PC-9 (cell line): ENCODE measurements at regions not wholly inside any gene's neighbourhood (a gene's known extent, or its start where the extent isn't known, plus 50 kb on each side); places are given as distances from the start of the nearest gene placed in this dataset.

Experiments used
- BruUV-seq: library from RNA; stranded (reverse); fragments of 400-500 nt; replicated peaks from 2 replicates; lab custom pipeline; 2021; lab: Mats Ljungman, UMichigan
- CTCF ChIA-PET: fragments of 300-600 bp; sonication (Branson Sonifier 250); formaldehyde crosslinking; loops from one replicate; lab custom pipeline; 2022; ENCODE audit warnings: antibody characterized with exemption; lab: Charles Lee
- POLR2A ChIA-PET: fragments of 300-600 bp; sonication (Branson Sonifier 250); formaldehyde crosslinking; loops from one replicate; lab custom pipeline; 2022; ENCODE audit warnings: antibody characterized with exemption; ENCODE audit not compliant: unreplicated experiment; lab: Charles Lee
- DNase-seq, 2 experiments: peaks; one replicate each; pipeline versions ENCODE4 v3.0.0 to v3.0.0-alpha.2; 2015 to 2022; ENCODE audit warnings: mixed read lengths in 1 of 2
- H2AFZ ChIP-seq: fragments of 200-600 bp; sonication (generic); 2 replicates; pipeline ENCODE4 v1.8.1; 2017; ENCODE audit warnings: antibody characterized with exemption
- H3F3A ChIP-seq: fragments of 200-600 bp; sonication (generic); 2 replicates; pipeline ENCODE4 v1.8.1; 2017; ENCODE audit warnings: antibody characterized with exemption, mild to moderate bottlenecking, low read depth; ENCODE audit not compliant: insufficient read depth
- H3K27ac ChIP-seq: fragments of 200-600 bp; sonication (generic); 2 replicates; pipeline ENCODE4 v1.6.1; 2016; ENCODE audit warnings: mixed run types
- H3K27me3 ChIP-seq: fragments of 200-600 bp; sonication (generic); 2 replicates; pipeline ENCODE4 v1.6.1; 2016; ENCODE audit warnings: low read depth, mixed run types; ENCODE audit not compliant: insufficient read depth
- H3K36me3 ChIP-seq: fragments of 200-600 bp; sonication (generic); 2 replicates; pipeline ENCODE4 v1.6.1; 2016; ENCODE audit warnings: low read depth, mixed run types
- H3K4me1 ChIP-seq: fragments of 200-600 bp; sonication (generic); replicated peaks from 2 replicates; pipeline ENCODE4 v1.6.1; 2016; ENCODE audit warnings: mixed run types; ENCODE audit not compliant: insufficient read depth
- H3K4me2 ChIP-seq: fragments of 200-600 bp; sonication (generic); 2 replicates; pipeline ENCODE4 v1.6.1; 2017; ENCODE audit warnings: mixed run types
- H3K4me3 ChIP-seq: fragments of 200-600 bp; sonication (generic); 2 replicates; pipeline ENCODE4 v1.6.1; 2016; ENCODE audit warnings: mixed run types
- H3K79me2 ChIP-seq: fragments of 200-600 bp; sonication (generic); 2 replicates; pipeline ENCODE4 v1.6.1; 2017; ENCODE audit warnings: low read depth, mixed run types
- H3K9me2 ChIP-seq: fragments of 200-600 bp; sonication (generic); 2 replicates; pipeline ENCODE4 v1.8.1; 2017; ENCODE audit warnings: mild to moderate bottlenecking; ENCODE audit not compliant: insufficient read depth
- H3K9me3 ChIP-seq: fragments of 200-600 bp; sonication (generic); 2 replicates; pipeline ENCODE4 v1.8.1; 2016; ENCODE audit warnings: low read depth; ENCODE audit not compliant: insufficient read depth
- H4K20me1 ChIP-seq: fragments of 200-600 bp; sonication (generic); 2 replicates; pipeline ENCODE4 v1.8.1; 2017; ENCODE audit not compliant: insufficient read depth
- CTCF ChIP-seq: fragments of 200-600 bp; sonication (generic); conservative IDR thresholded peaks from 2 replicates; pipeline ENCODE4 v1.6.1; 2017; ENCODE audit warnings: mixed run types, antibody characterized with exemption, mild to moderate bottlenecking, moderate library complexity
- EZH2 ChIP-seq: fragments of 200-600 bp; sonication (generic); IDR thresholded peaks from 2 replicates; pipeline ENCODE4 v1.8.0; 2017; ENCODE audit warnings: antibody characterized with exemption, low read depth
- intact Hi-C: fragments of 100-400 bp; cut with micrococcal nuclease; formaldehyde crosslinking; loops from one replicate; pipeline ENCODE4 v1.10.0; 2022; ENCODE audit not compliant: unreplicated experiment

DNA sequence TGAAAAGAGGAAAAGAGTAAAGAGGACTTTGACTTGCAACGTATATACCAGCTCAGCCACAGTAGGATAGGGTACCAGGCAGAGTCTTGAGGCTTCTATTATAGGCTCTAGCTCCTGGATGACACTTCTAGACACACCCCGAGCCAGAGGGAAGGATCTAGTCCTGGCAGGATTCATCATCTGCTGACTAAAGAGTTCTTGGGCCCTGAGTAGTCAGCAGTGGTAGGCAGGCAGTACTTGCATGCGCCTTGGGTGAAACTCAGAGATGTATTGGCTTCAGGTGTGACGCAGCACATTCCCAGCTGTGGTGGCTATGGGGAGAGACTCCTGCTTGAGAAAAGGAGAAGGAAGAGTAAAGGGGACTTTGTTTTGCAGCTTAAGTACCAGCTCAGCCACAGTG, 162.3 kb upstream of the APP start:
- H3K79me2 ChIP-seq = no peaks in the 10 kb centered on the region
- BruUV-seq = no TSS peak

DNA sequence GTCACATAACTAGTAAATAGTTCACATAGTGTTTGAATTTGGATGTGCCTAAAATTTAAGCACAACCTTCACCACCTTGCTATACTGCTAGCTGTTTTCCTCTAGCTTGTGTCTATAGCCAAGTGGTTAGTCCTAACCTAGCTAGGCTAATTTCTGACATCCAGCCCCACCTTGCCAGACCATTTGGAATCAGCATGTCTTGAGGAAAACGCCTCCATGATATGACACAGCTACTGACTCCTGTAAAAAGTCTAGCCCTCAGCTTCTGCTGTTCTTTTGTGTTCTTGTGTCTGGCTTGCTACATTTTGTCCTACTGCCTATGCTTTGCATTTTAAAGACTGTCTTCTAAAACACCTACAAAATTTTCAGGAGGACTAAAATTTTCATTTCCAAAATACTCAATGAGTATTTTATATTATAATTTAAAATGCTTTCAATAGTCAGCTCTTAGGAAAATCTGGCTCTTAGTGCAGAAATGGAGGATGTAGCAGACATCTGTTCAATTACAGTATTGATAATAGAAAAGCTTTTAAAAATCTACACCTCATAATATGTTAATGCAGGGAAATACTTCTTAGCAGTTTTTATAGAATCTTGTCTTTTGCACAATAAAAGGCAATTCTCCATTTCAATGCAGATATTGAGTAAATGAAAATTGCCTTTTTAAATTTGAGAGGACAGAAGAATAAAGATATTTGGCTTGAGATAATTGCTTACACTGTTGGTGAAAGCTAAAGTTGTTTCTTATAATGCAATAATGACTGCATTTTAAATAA, 160.8 kb upstream of the APP start:
- POLR2A ChIA-PET = no interaction called here

More for the DNA sequence above, 162.3 kb upstream of the APP start:
- no peaks in the 10 kb centered on the region for H3K9me3 ChIP-seq
- H3K4me1 ChIP-seq = no peaks in the 10 kb centered on the region
- ChIA-PET CTCF (no interaction called here), POLR2A (no interaction called here)
- H3K36me3 ChIP-seq = no peaks in the 10 kb centered on the region
- H3F3A ChIP-seq = no peaks in the 10 kb centered on the region
- TF ChIP-seq EZH2 (no peak), CTCF (no peak)
- no peak overlapping the region for H3K4me3 ChIP-seq
- no peaks in the 10 kb centered on the region for H3K27me3 ChIP-seq
- H2AFZ ChIP-seq = no peak overlapping the region
- H3K9me2 ChIP-seq = no peaks in the 10 kb centered on the region
- no peak overlapping the region for H3K4me2 ChIP-seq
- no peaks in the 10 kb centered on the region for H4K20me1 ChIP-seq
- intact Hi-C loops = no loop called here
- H3K27ac ChIP-seq = no peak overlapping the region
- DNase-seq = no peak

GRCh38 chr21:26320596-26320995, 150.0 kb upstream of the APP start:
- Histone ChIP-seq H3K79me2 (no peaks in the 10 kb centered on the region), H3K4me1 (no peaks in the 10 kb centered on the region), H3K9me2 (no peaks in the 10 kb centered on the region), H3K4me2 (no peak overlapping the region), H3K9me3 (no peaks in the 10 kb centered on the region), H3F3A (no peaks in the 10 kb centered on the region), H3K27ac (no peak overlapping the region), H3K27me3 (no peaks in the 10 kb centered on the region), H3K4me3 (no peak overlapping the region), H2AFZ (no peak overlapping the region), H3K36me3 (no peaks in the 10 kb centered on the region), H4K20me1 (no peaks in the 10 kb centered on the region)
- no TSS peak for BruUV-seq
- intact Hi-C loops = no loop called here
- TF ChIP-seq EZH2 (no peak), CTCF (no peak)
- CTCF ChIA-PET = no interaction called here
- no peak for DNase-seq
- POLR2A ChIA-PET = no interaction called here

More for the DNA sequence above, 160.8 kb upstream of the APP start:
- no peaks in the 10 kb centered on the region for H3F3A ChIP-seq
- no peaks in the 10 kb centered on the region for H3K9me2 ChIP-seq
- CTCF ChIA-PET = no interaction called here
- H3K4me3 ChIP-seq = no peak overlapping the region
- H2AFZ ChIP-seq = no peak overlapping the region
- DNase-seq = no peak
- intact Hi-C loops = no loop called here
- no peaks in the 10 kb centered on the region for H4K20me1 ChIP-seq
- no peaks in the 10 kb centered on the region for H3K4me1 ChIP-seq
- no TSS peak for BruUV-seq
- H3K4me2 ChIP-seq = no peak overlapping the region
- no peak overlapping the region for H3K27ac ChIP-seq
- H3K27me3 ChIP-seq = no peaks in the 10 kb centered on the region
- no peaks in the 10 kb centered on the region for H3K79me2 ChIP-seq
- TF ChIP-seq CTCF (no peak), EZH2 (no peak)
- no peaks in the 10 kb centered on the region for H3K9me3 ChIP-seq
- H3K36me3 ChIP-seq = no peaks in the 10 kb centered on the region
